ENCODE measurements at regions not wholly inside any gene's neighbourhood (a gene's known extent, or its start where the extent isn't known, plus 50 kb on each side); places are given as distances from the start of the nearest gene placed in this dataset.
A peak's percentile ranks its signal among the peaks of the same experiment; 100 is the strongest.

- peaks cover 11% of the 10 kb centered on the region for H3K4me1 Mint-ChIP-seq (ENCODE audit: low read depth)
- H3K27ac Mint-ChIP-seq, result no peak overlapping the region
These were observed 87.5 kb upstream of the GSE1 start for GRCh38 chr16:85525420-85526184.

GRCh38 chr16:85526185-85526974 is 86.7 kb upstream of the GSE1 start:
- Mint-ChIP-seq H3K27me3 (ENCODE audit: insufficient read depth) (peaks cover 10% of the 10 kb centered on the region), H3K4me1 (ENCODE audit: low read depth) (peaks cover 11% of the 10 kb centered on the region), H3K27ac (no peak overlapping the region), H3K36me3 (ENCODE audit: low read depth) (no peaks in the 10 kb centered on the region), H3K9me3 (no peaks in the 10 kb centered on the region), H3K4me3 (no peak overlapping the region)
- DNase-seq, result no peak
- TF ChIP-seq CTCF (IDR thresholded peaks at IDR 0.05), result no peak

More at GRCh38 chr16:85525420-85526184, 87.5 kb upstream of the GSE1 start:
- Mint-ChIP-seq H3K4me3 (no peak overlapping the region), H3K36me3 (ENCODE audit: low read depth) (no peaks in the 10 kb centered on the region), H3K27me3 (ENCODE audit: insufficient read depth) (peaks cover 10% of the 10 kb centered on the region), H3K9me3 (no peaks in the 10 kb centered on the region)
- DNase-seq, result no peak
- TF ChIP-seq CTCF (IDR thresholded peaks at IDR 0.05), result no peak

GRCh38 chr16:85527042-85527766 is 85.9 kb upstream of the GSE1 start:
- DNase-seq, result no peak
- Mint-ChIP-seq H3K9me3 (no peaks in the 10 kb centered on the region), H3K4me3 (no peak overlapping the region), H3K27ac (no peak overlapping the region), H3K36me3 (ENCODE audit: low read depth) (no peaks in the 10 kb centered on the region), H3K27me3 (ENCODE audit: insufficient read depth) (peaks cover 11% of the 10 kb centered on the region), H3K4me1 (ENCODE audit: low read depth) (peaks cover 11% of the 10 kb centered on the region)
- no peak for TF ChIP-seq CTCF (IDR thresholded peaks at IDR 0.05)

- H3K27ac Mint-ChIP-seq, result no peak overlapping the region
- H3K9me3 Mint-ChIP-seq, result no peaks in the 10 kb centered on the region
- no peaks in the 10 kb centered on the region for H3K36me3 Mint-ChIP-seq (ENCODE audit: low read depth)
- no peak for DNase-seq
- no peak for TF ChIP-seq CTCF (IDR thresholded peaks at IDR 0.05)
- H3K4me1 Mint-ChIP-seq (ENCODE audit: low read depth), result peaks cover 5% of the 10 kb centered on the region
- H3K4me3 Mint-ChIP-seq, result no peak overlapping the region
- peaks cover 10% of the 10 kb centered on the region for H3K27me3 Mint-ChIP-seq (ENCODE audit: insufficient read depth)
These were observed 85.3 kb upstream of the GSE1 start for GRCh38 chr16:85527767-85528297.

GRCh38 chr16:85528528-85529387 is 84.4 kb upstream of the GSE1 start:
- H3K9me3 Mint-ChIP-seq, result no peaks in the 10 kb centered on the region
- peaks cover 6% of the 10 kb centered on the region for H3K27me3 Mint-ChIP-seq (ENCODE audit: insufficient read depth)
- H3K4me3 Mint-ChIP-seq, result no peak overlapping the region
- no peaks in the 10 kb centered on the region for H3K4me1 Mint-ChIP-seq (ENCODE audit: low read depth)
- no peak for DNase-seq
- no peak overlapping the region for H3K27ac Mint-ChIP-seq
- H3K36me3 Mint-ChIP-seq (ENCODE audit: low read depth), result no peaks in the 10 kb centered on the region
- TF ChIP-seq CTCF (IDR thresholded peaks at IDR 0.05), result peak; percentile 71
